GM18511 (cell line): ENCODE measurements at regions not wholly inside any gene's neighbourhood (a gene's known extent, or its start where the extent isn't known, plus 50 kb on each side); places are given as distances from the start of the nearest gene placed in this dataset.

Source experiments
- ATAC-seq: cut with Tn5 transposase; IDR thresholded peaks from one replicate; pipeline ENCODE4 v1.9.1; 2021; ENCODE audit warnings: mild to moderate bottlenecking, moderate library complexity; ENCODE audit not compliant: unreplicated experiment

- ATAC-seq: no peak
Observed at GRCh38 chr2:22501851-22502250, 883.1 kb upstream of the KLHL29 start.

- ATAC-seq: no peak
Observed at GRCh38 chr2:22513563-22513962, 871.4 kb upstream of the KLHL29 start.

- ATAC-seq: no peak
Observed at GRCh38 chr2:22517141-22517540, 867.8 kb upstream of the KLHL29 start.

GRCh38 chr2:22518641-22519040 lies 866.3 kb upstream of the KLHL29 start:
- no peak for ATAC-seq

- ATAC-seq: no peak
Observed at GRCh38 chr2:22520369-22521288, 864.4 kb upstream of the KLHL29 start.

GRCh38 chr2:22521620-22522019 lies 863.4 kb upstream of the KLHL29 start:
- ATAC-seq: no peak

GRCh38 chr2:22525681-22526080 lies 859.3 kb upstream of the KLHL29 start:
- no peak for ATAC-seq

GRCh38 chr2:22530131-22530530 lies 854.8 kb upstream of the KLHL29 start:
- no peak for ATAC-seq

GRCh38 chr2:22536133-22536532 lies 848.8 kb upstream of the KLHL29 start:
- no peak for ATAC-seq

- ATAC-seq: no peak
Observed at GRCh38 chr2:22554453-22554852, 830.5 kb upstream of the KLHL29 start.

GRCh38 chr2:22557406-22557805 lies 827.6 kb upstream of the KLHL29 start:
- ATAC-seq: no peak

GRCh38 chr2:22560021-22560420 lies 825.0 kb upstream of the KLHL29 start:
- ATAC-seq: no peak

GRCh38 chr2:22579341-22579740 lies 805.6 kb upstream of the KLHL29 start:
- ATAC-seq: no peak

- ATAC-seq: no peak
Observed at GRCh38 chr2:22582107-22582506, 802.9 kb upstream of the KLHL29 start.

GRCh38 chr2:22596306-22596705 lies 788.7 kb upstream of the KLHL29 start:
- no peak for ATAC-seq

- ATAC-seq: no peak
Observed at GRCh38 chr2:22600156-22600555, 784.8 kb upstream of the KLHL29 start.

GRCh38 chr2:22600999-22601398 lies 784.0 kb upstream of the KLHL29 start:
- ATAC-seq: no peak

- no peak for ATAC-seq
Observed at GRCh38 chr2:22604136-22604535, 780.8 kb upstream of the KLHL29 start.

GRCh38 chr2:22616031-22616430 lies 768.9 kb upstream of the KLHL29 start:
- ATAC-seq: no peak

GRCh38 chr2:22623620-22624019 lies 761.4 kb upstream of the KLHL29 start:
- no peak for ATAC-seq

GRCh38 chr2:22626621-22627020 lies 758.4 kb upstream of the KLHL29 start:
- ATAC-seq: no peak

GRCh38 chr2:22628221-22628620 lies 756.8 kb upstream of the KLHL29 start:
- no peak for ATAC-seq

GRCh38 chr2:22628906-22629305 lies 756.1 kb upstream of the KLHL29 start:
- ATAC-seq: no peak
